ENCODE measurements at regions not wholly inside any gene's neighbourhood (a gene's known extent, or its start where the extent isn't known, plus 50 kb on each side); places are given as distances from the start of the nearest gene placed in this dataset.
"Not testable (repeated sequence)": the region's sequence is repeated elsewhere in the genome, so short reads cannot be mapped to it uniquely, and the experiment has no call there.

GRCh38 chr11:13169709-13170108, 107.9 kb upstream of the BMAL1 start:
- no peak for DNase-seq

GRCh38 chr11:13174090-13174489, 103.5 kb upstream of the BMAL1 start:
- no peak for DNase-seq

GRCh38 chr11:13183094-13183825, 94.3 kb upstream of the BMAL1 start:
- no peak for DNase-seq

- no peak for DNase-seq
Observed at GRCh38 chr11:13183826-13184196, 93.8 kb upstream of the BMAL1 start.

GRCh38 chr11:13184295-13184794, 93.2 kb upstream of the BMAL1 start:
- no peak for DNase-seq

- DNase-seq = no peak
Observed at GRCh38 chr11:13188179-13188578, 89.4 kb upstream of the BMAL1 start.

- DNase-seq = no peak
Observed at GRCh38 chr11:13189561-13190426, 87.8 kb upstream of the BMAL1 start.

- DNase-seq = no peak
Observed at GRCh38 chr11:13193613-13194012, 84.0 kb upstream of the BMAL1 start.

GRCh38 chr11:13197374-13197773, 80.2 kb upstream of the BMAL1 start:
- not testable (repeated sequence) for DNase-seq

GRCh38 chr11:13205486-13205885, 72.1 kb upstream of the BMAL1 start:
- DNase-seq = no peak

- no peak for DNase-seq
Observed at GRCh38 chr11:13206086-13206640, 71.4 kb upstream of the BMAL1 start.

- DNase-seq = no peak
Observed at GRCh38 chr11:13207270-13207664, 70.3 kb upstream of the BMAL1 start.

GRCh38 chr11:13207665-13208594, 69.7 kb upstream of the BMAL1 start:
- DNase-seq = no peak

GRCh38 chr11:13208921-13209320, 68.7 kb upstream of the BMAL1 start:
- DNase-seq = no peak

- DNase-seq = no peak
Observed at GRCh38 chr11:13209379-13209778, 68.2 kb upstream of the BMAL1 start.

- peak; percentile 53 for DNase-seq
Observed at GRCh38 chr11:13210424-13210823, 67.2 kb upstream of the BMAL1 start.

- no peak for DNase-seq
Observed at GRCh38 chr11:13214276-13214675, 63.3 kb upstream of the BMAL1 start.

- DNase-seq = no peak
Observed at GRCh38 chr11:13215149-13215548, 62.4 kb upstream of the BMAL1 start.

GRCh38 chr11:13216019-13216710, 61.4 kb upstream of the BMAL1 start:
- DNase-seq = no peak

GRCh38 chr11:13216711-13217075, 60.9 kb upstream of the BMAL1 start:
- no peak for DNase-seq

- not testable (repeated sequence) for DNase-seq
Observed at GRCh38 chr11:13218685-13219084, 58.9 kb upstream of the BMAL1 start.

Measured in muscle of arm (tissue), 1 donor.